Epithelial cell of proximal tubule (primary cell): ENCODE measurements at regions not wholly inside any gene's neighbourhood (a gene's known extent, or its start where the extent isn't known, plus 50 kb on each side); places are given as distances from the start of the nearest gene placed in this dataset.

Experiments
- DNase-seq: peaks from one replicate; pipeline ENCODE4 v3.0.0-alpha.2; 2011; ENCODE audit warnings: low read depth
- H3K4me3 ChIP-seq: 2 replicates; pipeline ENCODE4 v1.5.1; 2011; ENCODE audit warnings: low read depth, mild to moderate bottlenecking, low read length
- TF ChIP-seq, protein P1 (sequence below): conservative IDR thresholded peaks from 2 replicates; pipeline ENCODE4 v1.5.1; 2012; ENCODE audit warnings: low read depth, mild to moderate bottlenecking, low read length

GRCh38 chr19:28605501-28606268 is 607.3 kb downstream of the UQCRFS1 start:
- DNase-seq: no peak
- TF ChIP-seq, protein P1, sequence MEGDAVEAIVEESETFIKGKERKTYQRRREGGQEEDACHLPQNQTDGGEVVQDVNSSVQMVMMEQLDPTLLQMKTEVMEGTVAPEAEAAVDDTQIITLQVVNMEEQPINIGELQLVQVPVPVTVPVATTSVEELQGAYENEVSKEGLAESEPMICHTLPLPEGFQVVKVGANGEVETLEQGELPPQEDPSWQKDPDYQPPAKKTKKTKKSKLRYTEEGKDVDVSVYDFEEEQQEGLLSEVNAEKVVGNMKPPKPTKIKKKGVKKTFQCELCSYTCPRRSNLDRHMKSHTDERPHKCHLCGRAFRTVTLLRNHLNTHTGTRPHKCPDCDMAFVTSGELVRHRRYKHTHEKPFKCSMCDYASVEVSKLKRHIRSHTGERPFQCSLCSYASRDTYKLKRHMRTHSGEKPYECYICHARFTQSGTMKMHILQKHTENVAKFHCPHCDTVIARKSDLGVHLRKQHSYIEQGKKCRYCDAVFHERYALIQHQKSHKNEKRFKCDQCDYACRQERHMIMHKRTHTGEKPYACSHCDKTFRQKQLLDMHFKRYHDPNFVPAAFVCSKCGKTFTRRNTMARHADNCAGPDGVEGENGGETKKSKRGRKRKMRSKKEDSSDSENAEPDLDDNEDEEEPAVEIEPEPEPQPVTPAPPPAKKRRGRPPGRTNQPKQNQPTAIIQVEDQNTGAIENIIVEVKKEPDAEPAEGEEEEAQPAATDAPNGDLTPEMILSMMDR: no peak

GRCh38 chr19:28603453-28603852 is 609.5 kb downstream of the UQCRFS1 start:
- no peak overlapping the region for H3K4me3 ChIP-seq
- no peak for DNase-seq
- TF ChIP-seq, protein P1: no peak

More at GRCh38 chr19:28605501-28606268, 607.3 kb downstream of the UQCRFS1 start:
- H3K4me3 ChIP-seq: no peak overlapping the region

DNA sequence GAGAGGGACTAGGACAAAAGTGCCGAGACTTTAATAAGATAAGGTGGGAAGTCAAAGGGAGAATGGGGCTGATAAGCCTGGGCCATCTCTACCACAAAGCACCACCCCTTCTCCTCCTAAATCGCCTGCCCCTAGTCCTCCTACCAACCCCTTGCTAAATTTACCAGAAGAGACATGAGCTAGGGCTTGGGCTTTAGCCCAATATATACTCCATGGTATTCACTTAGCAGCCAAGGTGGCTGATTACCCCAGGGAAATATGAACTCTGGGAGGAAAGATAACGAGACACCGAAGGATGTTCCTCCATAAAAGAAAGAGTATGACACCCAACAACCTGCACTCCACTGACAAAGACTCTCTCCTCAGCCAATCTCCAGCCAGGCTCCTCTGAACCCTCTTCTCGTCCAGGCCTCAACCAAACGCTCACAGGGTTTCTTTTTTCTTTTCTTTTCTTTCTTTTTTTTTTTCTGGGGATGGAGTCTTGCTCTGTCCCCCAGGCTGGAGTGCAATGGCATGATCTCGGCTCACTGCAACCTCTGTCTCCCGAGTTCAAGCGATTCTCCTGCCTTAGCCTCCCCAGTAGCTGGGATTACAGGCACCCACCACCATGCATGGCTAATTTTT is 610.2 kb downstream of the UQCRFS1 start:
- TF ChIP-seq, protein P1: no peak
- DNase-seq: no peak
- H3K4me3 ChIP-seq: no peak overlapping the region

DNA sequence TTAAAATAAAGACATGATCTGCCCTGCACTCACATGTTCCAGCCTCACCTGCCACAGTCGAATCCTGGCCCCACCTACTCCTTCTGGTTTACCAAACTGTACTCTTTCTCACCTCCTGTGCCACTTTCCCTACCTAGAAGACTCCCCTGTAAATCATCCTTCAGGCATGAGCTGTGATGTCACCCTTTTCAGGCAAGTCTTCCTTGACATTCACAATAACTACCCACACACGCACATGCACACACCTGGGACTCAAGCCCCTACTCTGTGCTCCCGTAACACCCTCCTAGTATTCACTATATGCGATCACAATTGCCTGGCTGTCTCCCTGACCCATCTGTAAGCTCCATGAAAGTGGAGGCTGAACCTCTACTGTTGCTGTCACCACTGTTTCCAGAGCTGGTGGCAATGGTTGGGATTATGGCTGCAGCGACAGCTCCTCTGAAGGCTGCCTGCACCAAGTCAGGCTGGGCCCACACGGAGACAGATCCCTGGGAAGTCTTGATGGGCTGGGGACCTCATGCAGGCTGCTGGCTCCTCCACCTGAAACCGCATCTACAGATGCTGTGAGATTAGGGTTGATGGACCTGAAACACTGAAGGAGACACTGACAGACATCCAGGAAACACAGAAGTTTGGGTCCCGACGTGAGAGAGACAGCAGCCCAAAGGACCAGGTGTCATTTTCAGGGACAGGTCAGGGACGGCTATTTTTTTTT is 611.1 kb downstream of the UQCRFS1 start:
- DNase-seq: no peak
- H3K4me3 ChIP-seq: no peak overlapping the region
- TF ChIP-seq, protein P1: no peak

DNA sequence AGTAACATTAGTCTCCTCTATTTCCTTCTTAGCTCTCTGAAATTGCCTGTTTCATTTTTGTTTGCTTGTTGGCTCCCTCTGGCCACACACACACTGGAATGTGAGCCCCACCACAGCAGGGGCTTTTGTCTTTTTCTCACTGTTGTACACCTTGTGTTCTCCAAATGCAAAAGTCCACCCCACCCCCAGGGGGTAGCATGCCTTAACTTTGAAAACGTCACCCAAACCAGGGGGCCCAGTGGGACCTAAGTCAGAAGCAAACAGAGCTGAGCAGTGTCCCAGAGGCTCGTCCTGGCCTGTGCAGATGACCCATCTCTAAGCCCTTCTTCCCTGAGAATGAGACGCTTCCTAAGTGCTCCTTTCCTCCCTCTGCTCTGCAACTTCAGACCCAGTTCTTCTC is 614.1 kb downstream of the UQCRFS1 start:
- TF ChIP-seq, protein P1: no peak
- H3K4me3 ChIP-seq: no peak overlapping the region
- no peak for DNase-seq

DNA sequence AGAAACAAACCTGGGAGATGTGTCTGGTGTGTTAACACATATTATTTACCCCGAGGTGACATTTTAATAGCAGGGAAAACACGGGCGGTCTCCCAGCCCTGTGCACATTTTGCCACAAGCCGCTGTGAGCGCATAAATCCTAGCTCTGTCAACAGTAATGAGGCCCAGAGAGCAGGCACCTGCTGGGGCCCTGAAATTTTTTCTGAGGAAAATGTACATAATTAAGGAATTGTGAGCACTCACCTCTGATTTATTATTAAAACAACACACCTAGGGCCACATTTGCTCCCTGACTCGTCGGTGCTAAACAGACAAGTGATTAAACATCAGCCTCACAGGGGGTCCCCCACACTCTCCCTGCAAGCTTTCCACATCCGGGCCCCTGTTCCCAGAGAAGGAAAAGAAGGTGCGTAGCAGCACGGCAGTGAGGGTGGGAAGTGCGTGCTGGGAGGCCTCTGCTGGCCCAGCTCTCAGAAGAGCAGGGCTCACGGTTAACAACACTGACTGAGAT is 616.3 kb downstream of the UQCRFS1 start:
- H3K4me3 ChIP-seq: no peak overlapping the region
- DNase-seq: no peak
- TF ChIP-seq, protein P1: no peak
